HAP-1 (cell line): ENCODE measurements at regions not wholly inside any gene's neighbourhood (a gene's known extent, or its start where the extent isn't known, plus 50 kb on each side); places are given as distances from the start of the nearest gene placed in this dataset.
"Not testable (repeated sequence)": the region's sequence is repeated elsewhere in the genome, so short reads cannot be mapped to it uniquely, and the experiment has no call there.

ENCODE experiments used
- DNase-seq, 2 experiments: peaks; one replicate each; pipeline ENCODE4 v3.0.0-alpha.2; 2016 to 2020; ENCODE audit warnings: low spot score in 2 of 2
- H3K27me3 ChIP-seq: fragments of 250-450 bp; sonication (Bioruptor Pico); 2 replicates; pipeline ENCODE4 v1.5.1; 2020; ENCODE audit warnings: low read depth, mild to moderate bottlenecking, moderate library complexity
- H3K36me3 ChIP-seq: fragments of 250-450 bp; sonication (Bioruptor Pico); replicated peaks from 2 replicates; pipeline ENCODE4 v1.5.1; 2020; ENCODE audit warnings: mild to moderate bottlenecking
- H3K4me1 ChIP-seq: fragments of 250-450 bp; sonication (Bioruptor Pico); 2 replicates; pipeline ENCODE4 v1.5.1; 2020; ENCODE audit warnings: mild to moderate bottlenecking
- H3K4me3 ChIP-seq: fragments of 250-450 bp; sonication (Bioruptor Pico); 2 replicates; pipeline ENCODE4 v1.5.1; 2020; ENCODE audit warnings: mild to moderate bottlenecking, moderate library complexity
- H3K9me3 ChIP-seq: fragments of 250-450 bp; sonication (Bioruptor Pico); 2 replicates; pipeline ENCODE4 v1.5.1; 2020; ENCODE audit warnings: mild to moderate bottlenecking, moderate library complexity
- in situ Hi-C: fragments of 300-500 bp; cut with MboI; formaldehyde crosslinking; loops from 3 replicates; pipeline ENCODE4 v1.14.3; 2020; ENCODE audit warnings: low sequenced_read_pairs, inconsistent platforms, mixed read lengths

GRCh38 chr13:50285283-50285682, 270.0 kb downstream of the KCNRG start:
- no peak for DNase-seq

GRCh38 chr13:50286324-50286723, 271.1 kb downstream of the KCNRG start:
- no peaks in the 10 kb centered on the region for H3K9me3 ChIP-seq
- no peaks in the 10 kb centered on the region for H3K4me1 ChIP-seq
- no peak overlapping the region for H3K4me3 ChIP-seq
- no peaks in the 10 kb centered on the region for H3K27me3 ChIP-seq
- no peaks in the 10 kb centered on the region for H3K36me3 ChIP-seq
- in situ Hi-C loops, result no loop called here
- DNase-seq, result no peak

More at GRCh38 chr13:50285283-50285682, 270.0 kb downstream of the KCNRG start:
- no peaks in the 10 kb centered on the region for H3K4me1 ChIP-seq
- no peaks in the 10 kb centered on the region for H3K27me3 ChIP-seq
- H3K36me3 ChIP-seq, result no peaks in the 10 kb centered on the region
- H3K4me3 ChIP-seq, result no peak overlapping the region
- in situ Hi-C loops, result no loop called here
- H3K9me3 ChIP-seq, result no peaks in the 10 kb centered on the region

GRCh38 chr13:50290186-50290585, 274.9 kb downstream of the KCNRG start:
- H3K9me3 ChIP-seq, result no peaks in the 10 kb centered on the region
- no peaks in the 10 kb centered on the region for H3K36me3 ChIP-seq
- no peak for DNase-seq

GRCh38 chr13:50291611-50292010, 276.4 kb downstream of the KCNRG start:
- H3K4me1 ChIP-seq, result no peaks in the 10 kb centered on the region
- no peaks in the 10 kb centered on the region for H3K36me3 ChIP-seq
- H3K9me3 ChIP-seq, result no peaks in the 10 kb centered on the region
- in situ Hi-C loops, result no loop called here
- no peak overlapping the region for H3K4me3 ChIP-seq
- no peak for DNase-seq
- H3K27me3 ChIP-seq, result no peaks in the 10 kb centered on the region

More at GRCh38 chr13:50290186-50290585, 274.9 kb downstream of the KCNRG start:
- in situ Hi-C loops, result no loop called here
- H3K4me1 ChIP-seq, result no peaks in the 10 kb centered on the region
- no peak overlapping the region for H3K4me3 ChIP-seq
- no peaks in the 10 kb centered on the region for H3K27me3 ChIP-seq

- Histone ChIP-seq H3K4me3 (no peak overlapping the region), H3K9me3 (no peaks in the 10 kb centered on the region), H3K4me1 (no peaks in the 10 kb centered on the region), H3K36me3 (no peaks in the 10 kb centered on the region), H3K27me3 (no peaks in the 10 kb centered on the region)
- in situ Hi-C loops, result no loop called here
- no peak for DNase-seq
Measured at GRCh38 chr13:50292081-50292480, 276.8 kb downstream of the KCNRG start.

GRCh38 chr13:50294425-50294824, 279.2 kb downstream of the KCNRG start:
- H3K4me3 ChIP-seq, DNase-seq, H3K4me1 ChIP-seq, H3K9me3 ChIP-seq, H3K36me3 ChIP-seq, H3K27me3 ChIP-seq, in situ Hi-C loops: not testable (repeated sequence)

- in situ Hi-C loops, result no loop called here
Measured at GRCh38 chr13:50299546-50300249, 284.5 kb downstream of the KCNRG start.

GRCh38 chr13:50303963-50304721, 288.9 kb downstream of the KCNRG start:
- DNase-seq, result no peak
- Histone ChIP-seq H3K27me3 (no peaks in the 10 kb centered on the region), H3K9me3 (no peaks in the 10 kb centered on the region; the same call in 1 of the 2 replicates), H3K4me1 (no peaks in the 10 kb centered on the region), H3K36me3 (no peaks in the 10 kb centered on the region), H3K4me3 (no peak overlapping the region)
- in situ Hi-C loops, result no loop called here

More at GRCh38 chr13:50299546-50300249, 284.5 kb downstream of the KCNRG start:
- no peak for DNase-seq
- no peak overlapping the region for H3K4me3 ChIP-seq
- H3K9me3 ChIP-seq, result no peaks in the 10 kb centered on the region; the same call in 1 of the 2 replicates
- H3K27me3 ChIP-seq, result no peaks in the 10 kb centered on the region
- H3K36me3 ChIP-seq, result no peaks in the 10 kb centered on the region
- H3K4me1 ChIP-seq, result no peaks in the 10 kb centered on the region

- Histone ChIP-seq H3K36me3 (no peaks in the 10 kb centered on the region), H3K4me1 (no peaks in the 10 kb centered on the region), H3K4me3 (no peak overlapping the region), H3K9me3 (no peaks in the 10 kb centered on the region; the same call in 1 of the 2 replicates), H3K27me3 (no peaks in the 10 kb centered on the region)
- DNase-seq, result no peak
- in situ Hi-C loops, result no loop called here
Measured at GRCh38 chr13:50306156-50306555, 290.9 kb downstream of the KCNRG start.

GRCh38 chr13:50309318-50309717, 294.1 kb downstream of the KCNRG start:
- no peak for DNase-seq
- Histone ChIP-seq H3K4me3 (no peak overlapping the region), H3K36me3 (no peaks in the 10 kb centered on the region), H3K4me1 (no peaks in the 10 kb centered on the region), H3K27me3 (no peaks in the 10 kb centered on the region), H3K9me3 (no peaks in the 10 kb centered on the region)
- in situ Hi-C loops, result no loop called here

GRCh38 chr13:50309882-50310594, 294.8 kb downstream of the KCNRG start:
- H3K4me1 ChIP-seq, result no peaks in the 10 kb centered on the region
- no peaks in the 10 kb centered on the region for H3K27me3 ChIP-seq
- in situ Hi-C loops, result no loop called here
- DNase-seq, result no peak
- no peak overlapping the region for H3K4me3 ChIP-seq
- no peaks in the 10 kb centered on the region for H3K36me3 ChIP-seq
- H3K9me3 ChIP-seq, result no peaks in the 10 kb centered on the region

GRCh38 chr13:50310734-50311133, 295.5 kb downstream of the KCNRG start:
- DNase-seq, result no peak
- in situ Hi-C loops, result no loop called here
- Histone ChIP-seq H3K9me3 (no peaks in the 10 kb centered on the region), H3K4me1 (no peaks in the 10 kb centered on the region), H3K27me3 (no peaks in the 10 kb centered on the region), H3K36me3 (no peaks in the 10 kb centered on the region), H3K4me3 (no peak overlapping the region)

- DNase-seq, result no peak
- in situ Hi-C loops, result no loop called here
- Histone ChIP-seq H3K4me1 (no peaks in the 10 kb centered on the region), H3K4me3 (no peak overlapping the region), H3K9me3 (no peaks in the 10 kb centered on the region), H3K36me3 (no peaks in the 10 kb centered on the region), H3K27me3 (no peaks in the 10 kb centered on the region)
Measured at GRCh38 chr13:50318887-50319286, 303.6 kb downstream of the KCNRG start.
